Caco-2 (cell line): ENCODE measurements at regions not wholly inside any gene's neighbourhood (a gene's known extent, or its start where the extent isn't known, plus 50 kb on each side); places are given as distances from the start of the nearest gene placed in this dataset.

Source experiments
- BruUV-seq: library from RNA; stranded (reverse); fragments of 400-500 nt; replicated peaks from 2 replicates; lab custom pipeline; 2021; lab: Mats Ljungman, UMichigan
- CTCF ChIA-PET: fragments of 300-600 bp; sonication (Branson Sonifier 250); formaldehyde crosslinking; loops from one replicate; lab custom pipeline; 2022; ENCODE audit warnings: antibody characterized with exemption; lab: Charles Lee
- POLR2A ChIA-PET: fragments of 300-600 bp; sonication (Branson Sonifier 250); formaldehyde crosslinking; loops from one replicate; lab custom pipeline; 2022; ENCODE audit warnings: antibody characterized with exemption; lab: Charles Lee
- DNase-seq, 2 experiments: peaks; one replicate each; pipeline versions ENCODE4 v3.0.0 to v3.0.0-alpha.2; 2020 to 2022
- H3K27me3 ChIP-seq: replicated peaks from 2 replicates; pipeline ENCODE4 v1.6.0; 2011; ENCODE audit warnings: low read length; ENCODE audit not compliant: control insufficient read depth, insufficient read depth
- H3K36me3 ChIP-seq: 2 replicates; pipeline ENCODE4 v1.5.1; 2011; ENCODE audit warnings: low read length; ENCODE audit not compliant: control insufficient read depth, insufficient read depth
- H3K4me1 ChIP-seq: fragments of 250-450 bp; sonication (Bioruptor Pico); 2 replicates; pipeline ENCODE4 v1.5.1; 2020; ENCODE audit warnings: mild to moderate bottlenecking
- H3K4me3 ChIP-seq: 2 replicates; pipeline ENCODE4 v1.5.1; 2011; ENCODE audit warnings: low read depth, mild to moderate bottlenecking, control low read depth, low read length
- H3K9me3 ChIP-seq: fragments of 250-450 bp; sonication (Bioruptor Pico); 2 replicates; pipeline ENCODE4 v1.5.1; 2020; ENCODE audit warnings: mild to moderate bottlenecking, moderate library complexity
- H3K27ac Mint-ChIP-seq: one replicate; pipeline ENCODE4 v1.8.0; 2022; ENCODE audit warnings: mixed read lengths; ENCODE audit not compliant: unreplicated experiment
- H3K27me3 Mint-ChIP-seq: one replicate; pipeline ENCODE4 v1.8.0; 2022; ENCODE audit warnings: mixed read lengths; ENCODE audit not compliant: insufficient read depth, unreplicated experiment
- H3K36me3 Mint-ChIP-seq: one replicate; pipeline ENCODE4 v1.8.0; 2022; ENCODE audit warnings: mild to moderate bottlenecking, mixed read lengths; ENCODE audit not compliant: insufficient read depth, unreplicated experiment
- H3K4me1 Mint-ChIP-seq: one replicate; pipeline ENCODE4 v1.8.0; 2022; ENCODE audit warnings: low read depth, mixed read lengths; ENCODE audit not compliant: unreplicated experiment
- H3K4me3 Mint-ChIP-seq: one replicate; pipeline ENCODE4 v1.8.0; 2022; ENCODE audit warnings: mild to moderate bottlenecking, moderate library complexity, mixed read lengths; ENCODE audit not compliant: unreplicated experiment
- H3K9me3 Mint-ChIP-seq: one replicate; pipeline ENCODE4 v1.8.0; 2022; ENCODE audit warnings: mixed read lengths; ENCODE audit not compliant: unreplicated experiment
- intact Hi-C: fragments of 100-400 bp; cut with micrococcal nuclease; formaldehyde crosslinking; loops from one replicate; pipeline ENCODE4 v1.10.0; 2022; ENCODE audit not compliant: unreplicated experiment
- TF ChIP-seq, protein P1 (sequence below), 2 experiments: fragments of 200-600 bp in 1 of 2; IDR thresholded peaks; 1 replicate in 1 of 2; 2 replicates in 1 of 2; pipeline versions ENCODE4 v1.5.1 to v1.8.0; 2011 to 2022; ENCODE audit warnings: antibody characterized with exemption in 1 of 2, control low read depth in 1 of 2, inconsistent platforms in 1 of 2, low read depth in 1 of 2, low read length in 1 of 2, mild to moderate bottlenecking in 1 of 2, moderate library complexity in 1 of 2; ENCODE audit not compliant: insufficient read depth in 1 of 2, severe bottlenecking in 1 of 2, unreplicated experiment in 1 of 2

GRCh38 chr20:11044561-11044960 is 370.8 kb upstream of the JAG1 start:
- Histone ChIP-seq H3K4me3 (no peak overlapping the region), H3K27me3 (no peaks in the 10 kb centered on the region), H3K36me3 (no peaks in the 10 kb centered on the region; the same call in 1 of the 2 replicates), H3K9me3 (peaks cover 10% of the 10 kb centered on the region; the same call in 1 of the 2 replicates), H3K4me1 (peaks cover 50% of the 10 kb centered on the region)
- H3K4me3 Mint-ChIP-seq: peak overlapping the region; percentile 44
- no peaks in the 10 kb centered on the region for H3K27me3 Mint-ChIP-seq
- H3K27ac Mint-ChIP-seq: peak overlapping the region; percentile 92
- BruUV-seq: no TSS peak
- peaks cover 21% of the 10 kb centered on the region for H3K36me3 Mint-ChIP-seq
- intact Hi-C loops: loop anchor here (1.0 to 10.0 kb wide), 6 partner anchors 94 to 500 kb away; no protein-coding TSS in a partner anchor
- POLR2A ChIA-PET: interaction anchor here (0.6 to 2.1 kb wide), 2 partner anchors 174 to 370 kb away, joined by 4 to 9 read pairs; partner anchors contain the start of gene JAG1
- CTCF ChIA-PET: interaction anchor here (0.8 kb wide), 1 partner anchor 370 kb away, joined by 3 read pairs; no protein-coding TSS in a partner anchor
- DNase-seq: peak; percentile 72 to 73
- peaks cover 30% of the 10 kb centered on the region for H3K9me3 Mint-ChIP-seq
- H3K4me1 Mint-ChIP-seq: peaks cover 23% of the 10 kb centered on the region
- TF ChIP-seq, protein P1, sequence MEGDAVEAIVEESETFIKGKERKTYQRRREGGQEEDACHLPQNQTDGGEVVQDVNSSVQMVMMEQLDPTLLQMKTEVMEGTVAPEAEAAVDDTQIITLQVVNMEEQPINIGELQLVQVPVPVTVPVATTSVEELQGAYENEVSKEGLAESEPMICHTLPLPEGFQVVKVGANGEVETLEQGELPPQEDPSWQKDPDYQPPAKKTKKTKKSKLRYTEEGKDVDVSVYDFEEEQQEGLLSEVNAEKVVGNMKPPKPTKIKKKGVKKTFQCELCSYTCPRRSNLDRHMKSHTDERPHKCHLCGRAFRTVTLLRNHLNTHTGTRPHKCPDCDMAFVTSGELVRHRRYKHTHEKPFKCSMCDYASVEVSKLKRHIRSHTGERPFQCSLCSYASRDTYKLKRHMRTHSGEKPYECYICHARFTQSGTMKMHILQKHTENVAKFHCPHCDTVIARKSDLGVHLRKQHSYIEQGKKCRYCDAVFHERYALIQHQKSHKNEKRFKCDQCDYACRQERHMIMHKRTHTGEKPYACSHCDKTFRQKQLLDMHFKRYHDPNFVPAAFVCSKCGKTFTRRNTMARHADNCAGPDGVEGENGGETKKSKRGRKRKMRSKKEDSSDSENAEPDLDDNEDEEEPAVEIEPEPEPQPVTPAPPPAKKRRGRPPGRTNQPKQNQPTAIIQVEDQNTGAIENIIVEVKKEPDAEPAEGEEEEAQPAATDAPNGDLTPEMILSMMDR (IDR thresholded peaks at IDR 0.05; ENCODE audit: insufficient read depth in 1 of 2, low read depth in 1 of 2, low read length in 1 of 2, severe bottlenecking in 1 of 2, unreplicated experiment in 1 of 2): no peak

GRCh38 chr20:11045412-11046175 is 371.8 kb upstream of the JAG1 start:
- peaks cover 10% of the 10 kb centered on the region; the same call in 1 of the 2 replicates for H3K9me3 ChIP-seq
- intact Hi-C loops: loop anchor here (2.0 to 10.0 kb wide), 3 partner anchors 371 to 499 kb away; no protein-coding TSS in a partner anchor
- DNase-seq: peak; percentile 55 to 73
- Mint-ChIP-seq H3K4me1 (peaks cover 23% of the 10 kb centered on the region), H3K36me3 (peaks cover 21% of the 10 kb centered on the region), H3K4me3 (peak overlapping the region; percentile 52), H3K27me3 (no peaks in the 10 kb centered on the region), H3K9me3 (peaks cover 20% of the 10 kb centered on the region), H3K27ac (peak overlapping the region; percentile 92)
- CTCF ChIA-PET: interaction anchor here (0.8 kb wide), 1 partner anchor 371 kb away, joined by 3 read pairs; no protein-coding TSS in a partner anchor
- BruUV-seq: TSS peak; percentile 83
- TF ChIP-seq, protein P1 (IDR thresholded peaks at IDR 0.05; ENCODE audit: insufficient read depth in 1 of 2, low read depth in 1 of 2, low read length in 1 of 2, severe bottlenecking in 1 of 2, unreplicated experiment in 1 of 2): no peak
- H3K36me3 ChIP-seq: no peaks in the 10 kb centered on the region; the same call in 1 of the 2 replicates
- peaks cover 50% of the 10 kb centered on the region for H3K4me1 ChIP-seq
- POLR2A ChIA-PET: interaction anchor here (2.1 kb wide), 1 partner anchor 371 kb away, joined by 9 read pairs; the partner anchor contains the start of gene JAG1
- no peak overlapping the region for H3K4me3 ChIP-seq
- no peaks in the 10 kb centered on the region for H3K27me3 ChIP-seq

GRCh38 chr20:11047559-11047958 is 373.8 kb upstream of the JAG1 start:
- Histone ChIP-seq H3K4me1 (peaks cover 50% of the 10 kb centered on the region), H3K27me3 (no peaks in the 10 kb centered on the region), H3K9me3 (peaks cover 10% of the 10 kb centered on the region; the same call in 1 of the 2 replicates), H3K4me3 (no peak overlapping the region), H3K36me3 (no peaks in the 10 kb centered on the region; the same call in 1 of the 2 replicates)
- H3K4me1 Mint-ChIP-seq: peaks cover 23% of the 10 kb centered on the region
- TF ChIP-seq, protein P1 (IDR thresholded peaks at IDR 0.05; ENCODE audit: insufficient read depth in 1 of 2, low read depth in 1 of 2, low read length in 1 of 2, severe bottlenecking in 1 of 2, unreplicated experiment in 1 of 2): no peak
- CTCF ChIA-PET: no interaction called here
- H3K9me3 Mint-ChIP-seq: peaks cover 20% of the 10 kb centered on the region
- H3K36me3 Mint-ChIP-seq: peaks cover 21% of the 10 kb centered on the region
- POLR2A ChIA-PET: no interaction called here
- H3K27ac Mint-ChIP-seq: no peak overlapping the region
- H3K27me3 Mint-ChIP-seq: no peaks in the 10 kb centered on the region
- no TSS peak for BruUV-seq
- peak; percentile 41 to 74 for DNase-seq
- intact Hi-C loops: loop anchor here (10.0 kb wide), 2 partner anchors 493 to 497 kb away; no protein-coding TSS in a partner anchor
- no peak overlapping the region for H3K4me3 Mint-ChIP-seq
